Mesendoderm (in vitro differentiated cells): ENCODE measurements at regions not wholly inside any gene's neighbourhood (a gene's known extent, or its start where the extent isn't known, plus 50 kb on each side); places are given as distances from the start of the nearest gene placed in this dataset.
"Not testable (repeated sequence)": the region's sequence is repeated elsewhere in the genome, so short reads cannot be mapped to it uniquely, and the experiment has no call there.

ENCODE experiments used
- DNase-seq: peaks from one replicate; pipeline ENCODE4 v3.0.0; 2013
- H2AK5ac ChIP-seq: 2 replicates; pipeline ENCODE4 v1.6.1; 2013; ENCODE audit warnings: low read length, inconsistent platforms
- H2BK120ac ChIP-seq: 2 replicates; pipeline ENCODE4 v1.6.1; 2013; ENCODE audit warnings: low read depth, mild to moderate bottlenecking, low read length, moderate library complexity, mixed read lengths
- H2BK15ac ChIP-seq: replicated peaks from 2 replicates; pipeline ENCODE4 v1.6.1; 2013; ENCODE audit warnings: low read depth, mild to moderate bottlenecking, moderate library complexity
- H2BK5ac ChIP-seq: 2 replicates; pipeline ENCODE4 v1.6.1; 2013; ENCODE audit warnings: low read length, inconsistent platforms
- H3K18ac ChIP-seq: 2 replicates; pipeline ENCODE4 v1.6.1; 2013; ENCODE audit warnings: mild to moderate bottlenecking, low read length, mixed read lengths
- H3K23ac ChIP-seq: one replicate; pipeline ENCODE4 v1.6.1; 2013; ENCODE audit warnings: low read length
- H3K27ac ChIP-seq: 2 replicates; pipeline ENCODE4 v1.5.1; 2013; ENCODE audit warnings: low read depth, mild to moderate bottlenecking, inconsistent platforms, low read length, moderate library complexity
- H3K27me3 ChIP-seq: 2 replicates; pipeline ENCODE4 v1.6.1; 2013; ENCODE audit warnings: low read length, control low read depth, mild to moderate bottlenecking, inconsistent platforms; ENCODE audit not compliant: insufficient read depth, poor library complexity
- H3K36me3 ChIP-seq: 2 replicates; pipeline ENCODE4 v1.6.1; 2013; ENCODE audit warnings: low read length, inconsistent platforms; ENCODE audit not compliant: control insufficient read depth, insufficient read depth
- H3K4ac ChIP-seq: one replicate; pipeline ENCODE4 v1.6.1; 2013; ENCODE audit warnings: low read depth, mild to moderate bottlenecking, low read length, moderate library complexity
- H3K4me1 ChIP-seq: 2 replicates; pipeline ENCODE4 v1.6.1; 2013; ENCODE audit warnings: low read depth, low read length, inconsistent platforms; ENCODE audit not compliant: control insufficient read depth
- H3K4me2 ChIP-seq: 2 replicates; pipeline ENCODE4 v1.6.1; 2013; ENCODE audit warnings: low read length
- H3K4me3 ChIP-seq: 2 replicates; pipeline ENCODE4 v1.5.1; 2013; ENCODE audit warnings: mild to moderate bottlenecking, low read length
- H3K56ac ChIP-seq: one replicate; pipeline ENCODE4 v1.6.1; 2013; ENCODE audit warnings: low read length
- H3K79me1 ChIP-seq: 2 replicates; pipeline ENCODE4 v1.6.1; 2013; ENCODE audit warnings: low read length, inconsistent platforms
- H3K79me2 ChIP-seq: 2 replicates; pipeline ENCODE4 v1.6.1; 2013; ENCODE audit warnings: mild to moderate bottlenecking, low read length; ENCODE audit not compliant: control insufficient read depth, insufficient read depth
- H3K9ac ChIP-seq: 2 replicates; pipeline ENCODE4 v1.6.1; 2013; ENCODE audit warnings: low read length, inconsistent platforms
- H4K5ac ChIP-seq: one replicate; pipeline ENCODE4 v1.6.1; 2013; ENCODE audit warnings: low read length
- H4K8ac ChIP-seq: one replicate; pipeline ENCODE4 v1.6.1; 2013; ENCODE audit warnings: low read depth, mild to moderate bottlenecking, control low read depth, low read length, moderate library complexity
- WGBS: extraction: QIAGEN DNeasy Blood & Tissue Kit; methylation state at CpG from one replicate; pipeline ENCODE4 v1.1.7; 2013; ENCODE audit warnings: low lambda C conversion rate, missing lambda C conversion rate; ENCODE audit not compliant: insufficient coverage; ENCODE audit errors: extremely low coverage; 5-methylcytosine and 5-hydroxymethylcytosine counted together

DNA sequence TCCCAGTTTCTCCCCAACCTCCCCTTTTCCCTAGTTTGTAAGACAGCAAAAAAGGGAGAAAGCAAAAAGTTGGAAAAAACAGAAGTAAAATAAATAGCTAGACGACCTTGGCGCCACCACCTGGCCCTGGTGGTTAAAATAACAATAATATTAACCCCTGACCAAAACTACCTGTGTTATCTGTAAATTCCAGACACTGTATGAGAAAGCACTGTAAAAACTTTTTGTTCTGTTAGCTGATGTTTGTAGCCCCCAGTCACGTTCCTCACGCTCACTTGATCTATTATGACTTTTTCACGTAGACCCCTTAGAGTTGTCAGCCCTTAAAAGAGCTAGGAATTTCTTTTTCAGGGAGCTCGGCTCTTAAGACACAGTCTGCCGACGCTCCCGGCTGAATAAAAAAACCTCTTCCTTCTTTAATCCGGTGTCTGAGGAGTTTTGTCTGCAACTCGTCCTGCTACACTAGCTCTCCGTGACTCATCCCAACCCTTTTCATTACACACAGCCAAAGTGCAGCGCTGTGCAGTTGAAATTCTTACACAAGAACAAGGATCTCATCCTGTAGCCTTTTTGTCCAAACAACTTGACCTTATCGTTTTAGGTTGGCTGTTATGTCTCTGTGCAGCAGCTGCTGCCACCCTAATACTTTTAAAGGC, 83.9 kb upstream of the DEFB108B start:
- peak overlapping the region; percentile 87 for H3K4ac ChIP-seq
- DNase-seq = peak; percentile 17

DNA sequence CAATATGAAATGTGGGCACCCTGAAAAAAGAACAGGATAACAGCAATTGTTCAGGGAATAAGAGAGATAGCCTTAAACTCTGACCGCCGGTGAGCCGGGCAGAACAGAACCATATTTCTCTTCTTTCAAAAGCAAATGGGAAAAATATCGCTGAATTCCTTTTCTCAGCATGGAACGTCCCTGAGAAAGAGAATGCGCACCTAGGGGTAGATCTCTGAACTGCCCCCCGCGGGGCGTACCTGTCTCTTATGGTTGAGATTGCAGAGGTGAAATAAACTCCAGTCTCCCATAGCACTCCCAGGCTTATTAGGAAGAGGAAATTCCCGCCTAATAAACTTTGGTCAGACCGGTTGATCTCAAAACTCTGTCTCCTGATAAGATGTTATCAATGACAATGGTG, 82.1 kb upstream of the DEFB108B start:
- not testable (repeated sequence) for H3K79me2 ChIP-seq, H3K4me2 ChIP-seq, H2AK5ac ChIP-seq, H2BK120ac ChIP-seq, H3K23ac ChIP-seq, H4K5ac ChIP-seq, H3K4me1 ChIP-seq, H3K79me1 ChIP-seq, H3K4me3 ChIP-seq, DNase-seq, H3K9ac ChIP-seq, H2BK15ac ChIP-seq, H3K36me3 ChIP-seq, H4K8ac ChIP-seq, H3K18ac ChIP-seq, H2BK5ac ChIP-seq, H3K27me3 ChIP-seq
- peak overlapping the region; percentile 57 for H3K27ac ChIP-seq
- no CpG with 5 or more reads among the region's 11 CpGs for WGBS
- peak overlapping the region; percentile 55 for H3K4ac ChIP-seq
- H3K56ac ChIP-seq = peak overlapping the region; percentile 67

More for the DNA sequence above, 83.9 kb upstream of the DEFB108B start:
- H2BK120ac ChIP-seq = peak overlapping the region; percentile 88
- H3K23ac ChIP-seq, H2AK5ac ChIP-seq, H4K8ac ChIP-seq, H3K4me3 ChIP-seq, H3K36me3 ChIP-seq, H3K4me2 ChIP-seq, H2BK15ac ChIP-seq, H4K5ac ChIP-seq, H3K4me1 ChIP-seq, H3K79me2 ChIP-seq, H3K79me1 ChIP-seq, H3K27me3 ChIP-seq: not testable (repeated sequence)
- H2BK5ac ChIP-seq = peak overlapping the region; percentile 84
- H3K27ac ChIP-seq = peak overlapping the region; percentile 66
- WGBS = no CpG with 5 or more reads among the region's 14 CpGs
- peak overlapping the region; percentile 44 for H3K9ac ChIP-seq
- H3K56ac ChIP-seq = peak overlapping the region; percentile 56
- H3K18ac ChIP-seq = peak overlapping the region; percentile 39

DNA sequence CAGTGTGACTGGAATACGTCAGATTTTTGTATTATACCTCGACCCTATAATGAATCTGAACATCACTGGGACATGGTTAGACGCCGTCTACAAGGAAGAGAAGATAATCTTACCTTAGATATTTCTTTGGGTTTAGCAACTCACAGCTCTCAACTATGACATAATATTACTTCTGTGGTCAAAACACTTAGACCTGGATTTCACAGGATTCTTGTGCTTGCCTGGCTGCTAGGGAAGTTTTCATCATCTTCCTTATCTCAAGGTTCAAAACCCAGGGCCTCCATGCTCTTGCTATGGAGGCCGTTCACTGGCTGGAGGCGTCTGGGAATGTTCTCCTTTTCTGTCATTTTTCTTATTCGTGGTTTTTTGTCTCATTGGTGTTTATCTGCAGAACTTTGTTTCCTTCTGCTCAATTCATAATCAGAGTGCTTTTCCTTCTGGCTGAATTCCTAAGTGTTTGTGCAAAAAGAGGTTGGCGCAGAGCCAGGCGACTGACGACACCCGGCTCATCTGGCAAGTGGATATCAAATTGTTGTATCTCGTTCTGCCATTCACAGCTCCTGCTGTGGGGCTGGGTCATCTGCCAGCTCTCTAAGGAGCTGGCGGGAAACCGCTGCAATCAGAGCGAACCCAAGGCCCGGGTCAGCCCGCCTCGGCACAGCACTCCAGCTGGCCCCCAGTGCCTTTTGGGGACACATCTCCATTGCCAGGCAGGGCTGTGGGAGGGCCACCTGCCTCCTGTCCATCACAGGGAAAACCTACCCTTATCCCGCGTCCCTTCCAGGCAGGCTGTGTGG, 68.1 kb upstream of the DEFB108B start:
- not testable (repeated sequence) for DNase-seq, H3K79me1 ChIP-seq, H3K4ac ChIP-seq, H3K9ac ChIP-seq, H3K4me3 ChIP-seq, H4K8ac ChIP-seq, H2BK15ac ChIP-seq, H3K23ac ChIP-seq, H4K5ac ChIP-seq, H3K4me1 ChIP-seq, H3K79me2 ChIP-seq, H3K27ac ChIP-seq, H3K27me3 ChIP-seq, H2BK5ac ChIP-seq, H3K4me2 ChIP-seq, H2AK5ac ChIP-seq, H3K36me3 ChIP-seq
- H2BK120ac ChIP-seq = peak overlapping the region; percentile 13
- no CpG with 5 or more reads among the region's 20 CpGs for WGBS
- peak overlapping the region; percentile 25 for H3K18ac ChIP-seq
- H3K56ac ChIP-seq = peak overlapping the region; percentile 42

DNA sequence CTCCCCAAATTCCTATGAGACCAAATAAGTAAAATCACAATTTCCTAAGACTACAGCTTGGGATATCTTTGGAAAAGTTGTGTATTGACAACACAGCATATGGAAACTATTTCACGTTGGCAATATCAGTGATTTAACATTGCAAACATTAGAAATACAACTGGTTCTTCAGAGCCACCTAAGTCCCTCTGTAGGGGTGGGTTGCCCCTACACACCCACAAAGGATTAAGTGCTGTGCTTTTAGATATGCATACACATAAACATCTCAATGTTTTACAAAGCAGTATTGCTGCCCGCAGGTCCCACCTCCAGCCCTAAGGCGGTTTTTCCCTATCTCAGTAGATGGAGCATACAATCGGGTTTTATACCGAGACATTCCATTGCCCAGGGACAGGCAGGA, 66.0 kb upstream of the DEFB108B start:
- not testable (repeated sequence) for H3K18ac ChIP-seq, H3K4ac ChIP-seq, H3K23ac ChIP-seq, H3K4me1 ChIP-seq, H3K27me3 ChIP-seq, H2AK5ac ChIP-seq, H4K8ac ChIP-seq, H3K36me3 ChIP-seq, H3K79me1 ChIP-seq, H3K4me3 ChIP-seq, H3K56ac ChIP-seq, H2BK15ac ChIP-seq, H3K4me2 ChIP-seq, H4K5ac ChIP-seq, H2BK5ac ChIP-seq, H3K79me2 ChIP-seq, H2BK120ac ChIP-seq, H3K9ac ChIP-seq
- WGBS = no CpG with 5 or more reads among the region's 5 CpGs
- H3K27ac ChIP-seq = peak overlapping the region; percentile 51
- DNase-seq = peak; percentile 53

DNA sequence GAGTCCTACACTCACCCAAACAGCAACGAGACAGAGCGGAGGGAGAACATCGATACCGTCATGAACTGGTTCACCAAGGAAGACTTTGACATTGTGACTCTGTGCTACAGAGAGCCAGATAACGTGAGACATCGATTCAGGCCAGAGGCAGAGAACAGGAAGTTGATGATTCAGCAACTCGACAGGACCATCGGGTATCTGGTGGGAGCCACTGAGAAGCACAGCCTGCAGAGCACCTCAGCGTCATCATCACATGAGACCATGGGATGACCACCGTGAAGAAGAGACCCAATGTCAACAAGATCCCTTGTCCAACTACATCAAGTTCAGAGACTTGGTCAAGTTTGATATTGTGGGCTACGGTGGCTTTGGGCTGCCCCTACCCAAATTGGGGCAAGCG, 60.8 kb upstream of the DEFB108B start:
- H4K8ac ChIP-seq, H3K9ac ChIP-seq, H3K36me3 ChIP-seq, H2AK5ac ChIP-seq, H3K4ac ChIP-seq, H3K56ac ChIP-seq, DNase-seq, H3K79me2 ChIP-seq, H2BK15ac ChIP-seq, H2BK5ac ChIP-seq, H3K4me2 ChIP-seq, H3K27ac ChIP-seq, H3K4me1 ChIP-seq, H3K23ac ChIP-seq, H2BK120ac ChIP-seq, H3K18ac ChIP-seq, H4K5ac ChIP-seq, H3K79me1 ChIP-seq, H3K27me3 ChIP-seq, H3K4me3 ChIP-seq: not testable (repeated sequence)
- no CpG with 5 or more reads among the region's 12 CpGs for WGBS
